ENCODE measurements at regions not wholly inside any gene's neighbourhood (a gene's known extent, or its start where the extent isn't known, plus 50 kb on each side); places are given as distances from the start of the nearest gene placed in this dataset.

DNA sequence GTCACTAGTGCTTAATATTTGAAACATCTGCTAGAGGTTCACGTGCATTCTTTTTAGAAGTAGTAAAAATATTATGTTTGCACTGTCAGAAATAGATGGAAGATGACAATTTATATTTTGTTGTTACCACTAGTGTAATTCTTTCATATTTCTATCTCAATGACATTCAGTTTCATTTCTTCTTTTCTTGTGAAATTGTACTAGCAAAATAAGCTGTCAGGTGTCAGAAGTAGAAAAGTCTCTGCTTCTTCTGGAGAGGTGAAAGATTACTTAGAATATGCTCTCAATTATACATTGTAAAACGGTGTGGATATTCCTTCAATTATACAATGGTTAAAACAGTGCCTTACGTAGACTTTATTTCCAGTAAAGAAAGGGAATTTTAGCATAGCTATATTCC is 395.4 kb downstream of the CSNK1G3 start:
- intact Hi-C loops (cut with micrococcal nuclease), result no loop called here
- ChIA-PET POLR2A (no interaction called here), CTCF (no interaction called here)
- Mint-ChIP-seq H3K9me3 (no peaks in the 10 kb centered on the region), H3K27me3 (no peaks in the 10 kb centered on the region), H3K36me3 (no peaks in the 10 kb centered on the region), H3K4me3 (no peak overlapping the region), H3K4me1 (ENCODE audit: low read depth) (no peaks in the 10 kb centered on the region), H3K27ac (no peak overlapping the region)
- DNase-seq, result no peak

DNA sequence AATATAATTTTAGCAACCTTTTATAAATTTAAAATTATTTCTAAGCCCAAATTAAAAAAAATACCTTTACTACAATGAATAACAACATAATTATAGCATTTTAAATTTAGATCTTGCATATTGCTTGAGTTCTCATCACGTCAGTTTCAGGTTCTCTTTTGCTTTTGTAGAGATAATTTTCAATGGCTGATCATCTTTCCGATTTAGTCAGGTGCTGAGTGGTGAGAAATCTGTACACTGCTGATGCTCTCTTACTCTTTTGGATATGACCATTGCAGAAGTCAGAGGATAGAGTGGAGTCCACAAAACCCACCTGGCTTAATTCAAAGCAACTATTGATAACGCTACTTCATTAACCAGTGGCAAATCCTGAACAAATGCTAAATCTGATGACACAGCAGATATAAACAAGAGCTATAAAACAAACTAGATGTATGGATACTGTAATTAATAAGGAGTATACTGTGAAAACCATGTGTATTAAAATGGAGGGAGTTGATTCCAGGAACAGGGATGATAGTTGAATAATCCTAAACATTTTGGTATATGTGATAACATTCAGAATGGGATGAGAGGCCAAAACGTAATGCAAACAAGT is 394.8 kb downstream of the CSNK1G3 start:
- intact Hi-C loops (cut with micrococcal nuclease), result no loop called here
- H3K27ac Mint-ChIP-seq, result no peak overlapping the region
- no peaks in the 10 kb centered on the region for H3K27me3 Mint-ChIP-seq
- no peaks in the 10 kb centered on the region for H3K4me1 Mint-ChIP-seq (ENCODE audit: low read depth)
- H3K36me3 Mint-ChIP-seq, result no peaks in the 10 kb centered on the region
- ChIA-PET POLR2A (no interaction called here), CTCF (no interaction called here)
- H3K4me3 Mint-ChIP-seq, result no peak overlapping the region
- no peaks in the 10 kb centered on the region for H3K9me3 Mint-ChIP-seq
- no peak for DNase-seq

DNA sequence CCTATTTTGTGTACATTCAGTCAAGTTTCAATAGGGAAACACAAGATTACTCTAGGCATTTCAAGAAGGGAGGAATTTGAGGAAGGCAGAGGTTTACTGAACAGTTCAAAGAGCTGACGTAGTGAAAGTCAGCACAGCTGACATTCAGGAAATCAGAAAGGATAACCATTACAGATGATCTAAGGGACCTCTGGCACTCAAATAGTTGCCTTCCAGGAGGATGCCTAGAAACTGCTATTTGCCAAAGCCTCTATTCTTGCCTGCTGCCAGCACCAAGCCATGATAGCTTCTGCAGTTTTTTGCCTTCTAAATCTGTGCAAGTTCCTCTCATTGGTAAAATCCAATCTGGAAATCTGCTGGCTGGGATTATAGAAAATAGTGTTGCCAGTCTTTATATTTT is 373.1 kb downstream of the CSNK1G3 start:
- no peak overlapping the region for H3K27ac Mint-ChIP-seq
- ChIA-PET POLR2A (no interaction called here), CTCF (no interaction called here)
- H3K36me3 Mint-ChIP-seq, result no peaks in the 10 kb centered on the region
- no peak overlapping the region for H3K4me3 Mint-ChIP-seq
- intact Hi-C loops (cut with micrococcal nuclease), result no loop called here
- H3K4me1 Mint-ChIP-seq (ENCODE audit: low read depth), result no peaks in the 10 kb centered on the region
- no peaks in the 10 kb centered on the region for H3K27me3 Mint-ChIP-seq
- H3K9me3 Mint-ChIP-seq, result no peaks in the 10 kb centered on the region
- no peak for DNase-seq

DNA sequence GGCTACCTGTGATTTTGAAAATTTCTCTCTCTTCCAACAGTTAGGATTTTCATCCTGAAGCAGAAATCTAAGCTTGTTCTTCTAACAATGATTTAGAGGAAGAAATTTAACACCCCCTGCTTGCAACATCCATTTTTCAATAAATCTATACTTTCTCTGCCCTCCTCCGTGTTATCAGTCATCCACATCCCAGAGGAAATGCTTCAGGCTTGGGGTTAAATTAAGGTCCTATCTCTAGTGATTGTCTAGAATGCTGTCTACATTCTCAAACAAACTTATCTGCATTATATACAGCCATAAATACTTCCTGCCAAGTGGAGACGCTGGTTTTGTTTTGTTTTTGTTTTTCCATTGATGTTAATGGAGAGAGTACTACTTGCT is 371.0 kb downstream of the CSNK1G3 start:
- Mint-ChIP-seq H3K27me3 (no peaks in the 10 kb centered on the region), H3K4me1 (ENCODE audit: low read depth) (no peaks in the 10 kb centered on the region), H3K27ac (no peak overlapping the region), H3K36me3 (no peaks in the 10 kb centered on the region), H3K4me3 (no peak overlapping the region), H3K9me3 (no peaks in the 10 kb centered on the region)
- ChIA-PET POLR2A (no interaction called here), CTCF (no interaction called here)
- intact Hi-C loops (cut with micrococcal nuclease), result no loop called here
- no peak for DNase-seq

DNA sequence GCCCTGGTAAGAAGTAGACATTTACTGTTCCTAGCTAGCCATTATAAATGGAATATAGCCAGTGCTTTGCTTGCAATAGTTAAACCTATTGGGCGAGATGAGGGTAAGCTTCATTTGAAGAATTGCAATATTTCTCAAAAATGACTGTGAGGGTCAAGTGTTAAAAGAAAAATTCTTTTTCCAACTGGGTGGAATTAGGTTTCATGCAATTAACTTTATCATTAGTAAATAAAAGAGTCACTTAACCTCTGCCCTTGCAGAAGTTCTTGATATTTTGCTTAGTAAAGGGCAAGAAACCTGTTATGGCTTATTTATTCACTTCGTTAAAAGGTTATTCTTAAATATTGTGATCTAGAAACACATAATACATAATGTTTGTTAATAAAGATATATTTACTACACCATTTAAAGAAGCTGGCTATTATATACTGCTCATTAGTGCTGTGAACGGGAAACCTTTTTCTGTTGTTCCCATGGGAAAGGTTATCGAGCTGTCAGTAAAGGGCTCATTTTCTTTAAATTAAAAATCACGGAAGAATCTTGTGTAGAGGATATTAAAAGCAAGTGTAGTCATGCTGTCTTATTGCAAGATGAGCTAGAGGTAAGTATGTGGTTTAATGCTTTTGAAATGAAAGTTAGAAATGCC is 370.5 kb downstream of the CSNK1G3 start:
- no peak for DNase-seq
- no peaks in the 10 kb centered on the region for H3K27me3 Mint-ChIP-seq
- no peak overlapping the region for H3K27ac Mint-ChIP-seq
- intact Hi-C loops (cut with micrococcal nuclease), result no loop called here
- no peaks in the 10 kb centered on the region for H3K4me1 Mint-ChIP-seq (ENCODE audit: low read depth)
- no peaks in the 10 kb centered on the region for H3K36me3 Mint-ChIP-seq
- POLR2A ChIA-PET, result no interaction called here
- H3K9me3 Mint-ChIP-seq, result no peaks in the 10 kb centered on the region
- CTCF ChIA-PET, result no interaction called here
- H3K4me3 Mint-ChIP-seq, result no peak overlapping the region

DNA sequence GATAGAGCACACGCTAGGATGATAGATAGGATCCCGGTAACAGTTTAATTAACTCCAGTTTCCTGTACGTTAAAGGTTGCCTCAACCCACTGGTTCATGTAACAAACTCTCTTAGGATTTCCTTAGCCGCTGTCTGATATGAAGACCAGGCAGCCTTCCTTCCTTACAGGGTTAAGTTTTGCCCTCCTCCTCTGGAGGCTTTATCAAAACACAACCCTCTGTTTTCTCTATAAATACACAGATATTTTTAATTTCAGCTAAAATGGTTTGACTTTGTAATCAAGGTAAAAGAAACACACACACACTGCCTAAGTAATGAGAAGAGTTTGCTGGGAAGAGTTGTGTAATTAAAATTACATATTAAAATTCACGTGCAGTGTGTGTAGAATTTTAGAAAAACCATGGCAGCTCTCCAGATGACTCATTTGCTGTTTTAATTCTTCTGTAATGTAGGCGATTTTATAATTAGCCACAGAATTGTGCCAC is 369.8 kb downstream of the CSNK1G3 start:
- Mint-ChIP-seq H3K27me3 (no peaks in the 10 kb centered on the region), H3K9me3 (no peaks in the 10 kb centered on the region), H3K36me3 (no peaks in the 10 kb centered on the region), H3K4me1 (ENCODE audit: low read depth) (no peaks in the 10 kb centered on the region), H3K4me3 (no peak overlapping the region), H3K27ac (no peak overlapping the region)
- intact Hi-C loops (cut with micrococcal nuclease), result no loop called here
- DNase-seq, result no peak
- POLR2A ChIA-PET, result no interaction called here
- CTCF ChIA-PET, result no interaction called here

DNA sequence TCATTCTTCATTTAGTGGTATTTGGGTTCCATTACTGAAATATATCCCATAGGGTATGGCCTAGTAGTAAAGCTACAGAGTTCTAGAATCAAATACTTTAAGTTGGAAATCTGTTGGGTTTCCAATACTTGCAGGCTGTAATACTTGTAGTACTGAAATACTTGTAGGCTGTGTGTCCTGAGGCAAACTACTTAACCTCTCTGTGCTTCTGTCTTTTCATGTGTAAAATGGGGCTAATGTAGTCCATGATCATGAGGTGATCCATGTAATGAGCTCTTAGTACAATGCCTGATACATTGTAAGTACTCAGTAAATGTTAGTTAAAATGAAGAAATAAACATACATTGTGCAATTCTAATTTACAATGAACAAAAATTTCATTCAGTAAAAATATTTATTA is 368.9 kb downstream of the CSNK1G3 start:
- Mint-ChIP-seq H3K27ac (no peak overlapping the region), H3K27me3 (no peaks in the 10 kb centered on the region), H3K4me3 (no peak overlapping the region), H3K4me1 (ENCODE audit: low read depth) (no peaks in the 10 kb centered on the region), H3K9me3 (no peaks in the 10 kb centered on the region), H3K36me3 (no peaks in the 10 kb centered on the region)
- ChIA-PET CTCF (no interaction called here), POLR2A (no interaction called here)
- DNase-seq, result no peak
- intact Hi-C loops (cut with micrococcal nuclease), result no loop called here

DNA sequence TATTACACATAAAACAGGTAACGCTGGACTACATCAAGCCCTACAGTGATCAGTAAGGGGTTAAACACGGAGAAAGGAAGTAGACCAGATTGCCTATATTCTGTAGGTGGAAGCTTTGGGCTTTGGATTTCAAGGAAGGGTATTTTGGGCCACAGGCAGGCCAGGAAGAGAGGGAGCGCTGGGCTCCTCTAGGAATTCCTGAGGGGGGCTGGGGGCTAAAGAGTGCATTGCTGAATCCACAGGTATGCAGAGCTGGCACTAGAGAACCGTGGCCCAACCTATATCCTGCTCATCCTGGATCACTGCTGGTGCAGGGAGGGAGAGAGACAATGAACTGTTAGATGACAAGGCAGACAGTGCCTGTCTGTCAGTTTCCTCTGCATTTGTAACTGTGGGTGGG is 367.1 kb downstream of the CSNK1G3 start:
- Mint-ChIP-seq H3K4me3 (no peak overlapping the region), H3K36me3 (no peaks in the 10 kb centered on the region), H3K27me3 (no peaks in the 10 kb centered on the region), H3K4me1 (ENCODE audit: low read depth) (no peaks in the 10 kb centered on the region), H3K27ac (no peak overlapping the region), H3K9me3 (no peaks in the 10 kb centered on the region)
- ChIA-PET CTCF (no interaction called here), POLR2A (no interaction called here)
- intact Hi-C loops (cut with micrococcal nuclease), result no loop called here
- no peak for DNase-seq

DNA sequence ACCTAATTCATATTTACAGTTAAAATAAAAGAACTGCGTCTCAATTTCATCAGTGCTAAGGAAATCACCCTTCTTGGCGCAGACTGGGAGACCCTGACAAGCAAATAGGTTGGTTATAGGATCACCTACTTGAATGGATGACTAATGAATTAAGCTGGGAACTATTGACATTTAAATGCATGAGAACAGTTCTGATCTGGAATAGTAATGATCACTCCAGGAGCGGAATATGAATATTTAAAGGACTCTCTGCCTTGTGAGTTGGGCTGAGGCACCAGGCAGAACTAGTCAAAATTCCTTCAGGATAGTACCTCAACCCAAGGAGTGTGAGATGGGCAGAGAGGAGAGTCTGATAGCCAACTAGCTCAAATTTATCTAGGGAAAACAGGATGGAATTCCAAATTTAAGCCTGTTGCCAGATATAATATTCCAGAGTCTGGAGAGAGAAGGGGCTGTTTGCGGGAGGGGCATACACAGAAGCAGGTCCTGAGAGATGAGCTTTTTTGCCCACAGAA is 364.4 kb downstream of the CSNK1G3 start:
- Mint-ChIP-seq H3K27me3 (no peaks in the 10 kb centered on the region), H3K4me3 (no peak overlapping the region)
- intact Hi-C loops (cut with micrococcal nuclease), result no loop called here

DNA sequence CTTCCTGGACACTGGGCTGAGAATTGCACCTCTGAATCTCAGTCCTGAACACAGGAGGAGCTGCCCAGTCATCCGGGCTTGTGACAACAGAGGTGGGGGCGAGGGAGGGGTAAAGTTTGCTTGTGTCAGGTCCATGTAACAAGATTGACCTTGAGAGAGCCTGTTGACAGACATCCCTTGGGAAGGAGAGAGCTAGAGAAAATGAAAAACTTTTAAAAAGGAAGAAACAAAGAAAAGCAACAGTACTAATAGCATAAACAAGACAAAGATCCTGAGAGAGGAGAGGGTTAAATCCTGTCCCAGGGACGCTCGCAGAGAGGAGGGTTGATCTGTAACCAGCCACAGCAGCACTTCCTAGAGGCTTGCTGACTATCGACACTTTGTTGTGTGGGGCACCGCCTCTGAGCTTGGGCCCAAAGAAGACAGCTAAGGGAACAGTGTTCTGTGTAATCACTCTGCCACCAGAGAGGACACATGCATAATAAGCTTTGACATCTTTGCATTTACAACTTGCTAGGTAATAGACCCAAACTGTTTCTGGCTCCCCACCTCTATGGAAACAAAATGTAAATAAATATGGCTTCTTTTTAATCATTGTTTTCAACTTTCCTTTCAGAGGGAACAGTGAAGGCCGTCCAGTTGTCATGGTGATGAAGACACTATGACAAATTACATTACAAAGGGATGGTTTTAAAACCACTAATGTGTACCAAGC is 363.7 kb downstream of the CSNK1G3 start:
- H3K4me3 Mint-ChIP-seq, result no peak overlapping the region
- CTCF ChIA-PET, result no interaction called here
- no peaks in the 10 kb centered on the region for H3K4me1 Mint-ChIP-seq (ENCODE audit: low read depth)
- H3K27ac Mint-ChIP-seq, result no peak overlapping the region
- POLR2A ChIA-PET, result no interaction called here
- no peaks in the 10 kb centered on the region for H3K9me3 Mint-ChIP-seq
- H3K36me3 Mint-ChIP-seq, result no peaks in the 10 kb centered on the region
- intact Hi-C loops (cut with micrococcal nuclease), result no loop called here
- DNase-seq, result no peak
- no peaks in the 10 kb centered on the region for H3K27me3 Mint-ChIP-seq

More for the DNA sequence above, 364.4 kb downstream of the CSNK1G3 start:
- no peaks in the 10 kb centered on the region for H3K4me1 Mint-ChIP-seq (ENCODE audit: low read depth)
- H3K27ac Mint-ChIP-seq, result no peak overlapping the region
- H3K9me3 Mint-ChIP-seq, result no peaks in the 10 kb centered on the region
- H3K36me3 Mint-ChIP-seq, result no peaks in the 10 kb centered on the region
- ChIA-PET POLR2A (no interaction called here), CTCF (no interaction called here)
- no peak for DNase-seq

DNA sequence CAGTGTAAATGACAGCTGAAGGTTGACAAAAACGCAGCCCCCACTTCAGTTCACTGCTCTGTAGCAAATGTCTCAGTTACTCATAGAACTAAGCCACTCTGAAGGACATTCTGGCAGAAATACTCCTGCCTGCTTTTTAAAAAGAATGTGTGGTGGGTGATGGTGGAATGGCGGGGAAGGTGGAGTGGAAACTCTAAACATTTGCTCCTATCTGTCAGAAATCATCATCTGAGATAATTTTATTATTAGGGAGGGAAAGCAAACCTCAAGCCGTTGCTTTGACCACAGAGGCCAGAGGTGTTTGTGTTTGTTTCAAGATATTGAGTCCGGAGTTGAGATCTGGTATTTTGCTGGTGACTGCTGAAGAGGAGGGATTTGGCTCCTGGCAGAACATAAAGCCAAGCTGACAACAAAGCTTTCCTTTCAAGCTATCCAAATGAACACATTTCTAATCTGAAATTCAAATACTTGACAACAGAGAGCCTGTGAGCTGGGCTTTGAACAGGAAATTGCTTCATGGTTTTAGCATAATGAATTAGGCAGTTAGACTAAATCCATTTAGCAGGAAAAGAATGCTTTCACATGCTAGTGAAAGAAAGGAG is 362.7 kb downstream of the CSNK1G3 start:
- POLR2A ChIA-PET, result no interaction called here
- Mint-ChIP-seq H3K27ac (no peak overlapping the region), H3K27me3 (no peaks in the 10 kb centered on the region), H3K36me3 (no peaks in the 10 kb centered on the region), H3K4me1 (ENCODE audit: low read depth) (no peaks in the 10 kb centered on the region), H3K9me3 (no peaks in the 10 kb centered on the region), H3K4me3 (no peak overlapping the region)
- CTCF ChIA-PET, result no interaction called here
- no peak for DNase-seq
- intact Hi-C loops (cut with micrococcal nuclease), result no loop called here

DNA sequence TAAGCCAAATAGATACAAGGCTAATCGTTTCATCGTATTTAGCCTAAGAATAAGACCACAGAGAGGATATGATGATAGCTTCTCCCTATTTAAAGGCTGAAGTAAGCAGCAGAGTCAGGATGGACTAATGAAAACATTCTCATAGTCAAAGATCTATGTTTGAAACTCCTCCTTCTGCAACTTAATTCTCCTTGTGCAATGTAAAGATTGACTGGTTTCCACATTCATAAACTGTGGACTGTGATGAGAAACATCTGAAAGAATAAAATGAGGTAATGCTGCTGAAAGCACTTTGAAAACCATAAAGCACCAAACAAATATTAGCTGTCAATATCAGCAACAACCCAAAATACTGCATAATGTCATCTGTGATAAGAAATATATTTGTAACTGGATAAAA is 361.9 kb downstream of the CSNK1G3 start:
- no peaks in the 10 kb centered on the region for H3K27me3 Mint-ChIP-seq
- no peaks in the 10 kb centered on the region for H3K9me3 Mint-ChIP-seq
- H3K36me3 Mint-ChIP-seq, result no peaks in the 10 kb centered on the region
- H3K4me3 Mint-ChIP-seq, result no peak overlapping the region
- CTCF ChIA-PET, result no interaction called here
- POLR2A ChIA-PET, result no interaction called here
- no peaks in the 10 kb centered on the region for H3K4me1 Mint-ChIP-seq (ENCODE audit: low read depth)
- intact Hi-C loops (cut with micrococcal nuclease), result no loop called here
- no peak overlapping the region for H3K27ac Mint-ChIP-seq
- DNase-seq, result no peak

DNA sequence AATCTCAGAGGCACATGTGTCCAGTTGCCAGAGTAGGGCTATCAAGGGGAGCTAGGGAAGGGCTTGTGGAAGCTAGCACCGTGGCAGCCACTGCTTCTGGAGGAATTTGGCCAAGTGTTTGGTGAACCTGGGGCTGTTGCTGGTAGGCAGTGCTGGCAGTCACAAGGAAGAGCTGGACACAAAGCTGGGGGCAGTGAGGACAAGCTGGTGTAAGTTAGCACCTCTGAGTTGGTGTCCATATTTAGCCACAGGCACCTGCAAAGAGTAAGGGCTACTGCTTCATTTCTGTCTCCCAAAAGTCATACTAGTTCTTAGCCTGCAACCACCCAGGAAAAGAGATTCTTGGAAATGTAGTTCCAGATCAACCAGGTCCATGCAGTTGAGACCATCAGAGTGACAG is 359.4 kb downstream of the CSNK1G3 start:
- intact Hi-C loops (cut with micrococcal nuclease), result no loop called here
- Mint-ChIP-seq H3K4me1 (ENCODE audit: low read depth) (no peaks in the 10 kb centered on the region), H3K36me3 (no peaks in the 10 kb centered on the region), H3K27me3 (no peaks in the 10 kb centered on the region), H3K4me3 (no peak overlapping the region), H3K9me3 (peaks cover 2% of the 10 kb centered on the region), H3K27ac (no peak overlapping the region)
- POLR2A ChIA-PET, result no interaction called here
- DNase-seq, result no peak
- CTCF ChIA-PET, result no interaction called here

Measured in activated CD4-positive, alpha-beta memory T cell treated with anti-CD3 and anti-CD28 coated beads for 36 hours (primary cell).